ENCODE measurements at regions not wholly inside any gene's neighbourhood (a gene's known extent, or its start where the extent isn't known, plus 50 kb on each side); places are given as distances from the start of the nearest gene placed in this dataset.

DNA sequence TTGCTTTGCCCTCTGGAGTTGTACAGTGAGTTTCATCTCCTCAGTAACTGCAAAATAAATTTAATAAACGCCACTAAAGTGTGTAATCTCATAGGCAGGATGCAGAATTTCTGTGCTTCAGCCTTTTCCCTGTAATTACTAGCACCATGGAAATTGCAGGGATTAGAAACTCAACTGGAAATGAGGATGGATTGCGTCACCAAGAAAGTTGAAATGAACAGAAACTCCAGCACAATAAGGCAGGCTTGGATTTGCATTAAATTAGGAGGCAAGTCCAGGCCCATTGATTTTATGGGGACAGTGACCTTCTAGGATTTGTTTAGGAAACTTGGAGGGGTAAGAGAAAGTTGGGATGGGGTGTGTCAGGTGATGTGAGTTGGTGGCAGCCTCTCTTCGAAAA lies 197.5 kb downstream of the PTPRU start:
- Histone ChIP-seq H3F3A (ENCODE audit: control insufficient read depth, insufficient read depth) (no peaks in the 10 kb centered on the region), H3K4me2 (ENCODE audit: low read length) (no peak overlapping the region), H4K20me1 (ENCODE audit: control insufficient read depth, insufficient read depth, low read depth, low read length) (no peaks in the 10 kb centered on the region), H3K79me2 (ENCODE audit: control insufficient read depth, low read length) (no peaks in the 10 kb centered on the region), H3K4me1 (ENCODE audit: control insufficient read depth, low read length) (no peaks in the 10 kb centered on the region), H3K9me3 (ENCODE audit: control insufficient read depth, insufficient read depth, low read length) (no peaks in the 10 kb centered on the region), H3K4me3 (ENCODE audit: low read length) (no peak overlapping the region), H3K27me3 (ENCODE audit: control insufficient read depth, low read length) (peaks cover 7% of the 10 kb centered on the region), H3K27ac (ENCODE audit: low read depth, low read length) (no peak overlapping the region), H3K36me3 (ENCODE audit: control insufficient read depth, low read length) (no peaks in the 10 kb centered on the region), H3K9me2 (replicated peaks; ENCODE audit: control insufficient read depth, low read length) (no peaks in the 10 kb centered on the region)
- no peak for TF ChIP-seq EZH2phosphoT487 (IDR thresholded peaks at IDR 0.05; ENCODE audit: borderline replicate concordance, low read length)
- TF ChIP-seq, protein P1, sequence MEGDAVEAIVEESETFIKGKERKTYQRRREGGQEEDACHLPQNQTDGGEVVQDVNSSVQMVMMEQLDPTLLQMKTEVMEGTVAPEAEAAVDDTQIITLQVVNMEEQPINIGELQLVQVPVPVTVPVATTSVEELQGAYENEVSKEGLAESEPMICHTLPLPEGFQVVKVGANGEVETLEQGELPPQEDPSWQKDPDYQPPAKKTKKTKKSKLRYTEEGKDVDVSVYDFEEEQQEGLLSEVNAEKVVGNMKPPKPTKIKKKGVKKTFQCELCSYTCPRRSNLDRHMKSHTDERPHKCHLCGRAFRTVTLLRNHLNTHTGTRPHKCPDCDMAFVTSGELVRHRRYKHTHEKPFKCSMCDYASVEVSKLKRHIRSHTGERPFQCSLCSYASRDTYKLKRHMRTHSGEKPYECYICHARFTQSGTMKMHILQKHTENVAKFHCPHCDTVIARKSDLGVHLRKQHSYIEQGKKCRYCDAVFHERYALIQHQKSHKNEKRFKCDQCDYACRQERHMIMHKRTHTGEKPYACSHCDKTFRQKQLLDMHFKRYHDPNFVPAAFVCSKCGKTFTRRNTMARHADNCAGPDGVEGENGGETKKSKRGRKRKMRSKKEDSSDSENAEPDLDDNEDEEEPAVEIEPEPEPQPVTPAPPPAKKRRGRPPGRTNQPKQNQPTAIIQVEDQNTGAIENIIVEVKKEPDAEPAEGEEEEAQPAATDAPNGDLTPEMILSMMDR (IDR thresholded peaks at IDR 0.05; ENCODE audit: low read depth, low read length, poor library complexity, severe bottlenecking) = no peak

DNA sequence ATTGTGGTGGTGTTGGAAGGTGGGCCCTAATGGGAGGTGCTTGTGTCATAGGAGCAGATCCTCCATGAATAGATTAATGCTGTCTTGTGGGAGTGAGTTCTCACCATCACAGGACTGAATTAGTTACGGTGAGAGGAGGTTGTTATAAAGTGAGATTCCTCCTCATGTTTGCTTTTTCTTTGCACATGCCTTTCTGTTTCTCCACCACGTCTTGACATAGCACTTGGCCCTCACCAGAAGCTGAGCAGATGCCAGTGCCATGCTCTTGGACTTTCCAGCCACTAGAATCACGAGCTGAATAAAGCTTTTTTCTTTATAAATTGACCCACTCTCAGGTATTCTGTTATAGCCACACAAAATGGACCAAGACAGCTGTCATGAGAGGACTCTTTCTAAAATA lies 194.8 kb downstream of the PTPRU start:
- H3K4me3 ChIP-seq (ENCODE audit: low read length) = no peak overlapping the region
- TF ChIP-seq, protein P1 (IDR thresholded peaks at IDR 0.05; ENCODE audit: low read depth, low read length, poor library complexity, severe bottlenecking) = no peak
- no peak for TF ChIP-seq EZH2phosphoT487 (IDR thresholded peaks at IDR 0.05; ENCODE audit: borderline replicate concordance, low read length)
- no peak overlapping the region for H3K27ac ChIP-seq (ENCODE audit: low read depth, low read length)
- no peaks in the 10 kb centered on the region for H3K36me3 ChIP-seq (ENCODE audit: control insufficient read depth, low read length)
- no peaks in the 10 kb centered on the region for H3K9me3 ChIP-seq (ENCODE audit: control insufficient read depth, insufficient read depth, low read length)
- H3K4me2 ChIP-seq (ENCODE audit: low read length) = no peak overlapping the region
- H3K27me3 ChIP-seq (ENCODE audit: control insufficient read depth, low read length) = no peaks in the 10 kb centered on the region; the same call in 1 of the 2 replicates
- H3K79me2 ChIP-seq (ENCODE audit: control insufficient read depth, low read length) = no peaks in the 10 kb centered on the region
- H3K9me2 ChIP-seq (replicated peaks; ENCODE audit: control insufficient read depth, low read length) = no peaks in the 10 kb centered on the region
- no peaks in the 10 kb centered on the region for H3K4me1 ChIP-seq (ENCODE audit: control insufficient read depth, low read length)
- H4K20me1 ChIP-seq (ENCODE audit: control insufficient read depth, insufficient read depth, low read depth, low read length) = no peaks in the 10 kb centered on the region
- no peaks in the 10 kb centered on the region for H3F3A ChIP-seq (ENCODE audit: control insufficient read depth, insufficient read depth)

DNA sequence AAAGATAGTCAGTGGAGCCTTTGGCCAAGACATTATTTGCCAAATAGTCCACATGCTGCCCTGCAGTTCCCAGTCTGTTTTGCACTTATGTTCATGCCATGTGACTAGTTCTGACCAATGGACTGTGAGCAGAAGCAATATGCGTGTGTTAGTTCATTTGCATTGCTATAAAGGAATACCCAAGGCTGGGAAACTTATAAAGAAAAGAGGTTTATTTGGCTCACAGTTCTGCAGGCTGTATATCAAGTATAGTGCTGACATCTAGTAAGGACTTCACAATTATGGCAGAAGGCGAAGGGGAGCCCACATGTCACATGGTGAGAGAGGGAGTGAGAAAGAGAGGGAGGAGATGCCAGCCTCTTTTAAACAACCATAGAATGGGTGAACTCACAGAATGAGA lies 193.3 kb downstream of the PTPRU start:
- Histone ChIP-seq H3F3A (ENCODE audit: control insufficient read depth, insufficient read depth) (no peaks in the 10 kb centered on the region), H3K36me3 (ENCODE audit: control insufficient read depth, low read length) (no peaks in the 10 kb centered on the region), H3K27ac (ENCODE audit: low read depth, low read length) (no peak overlapping the region), H3K27me3 (ENCODE audit: control insufficient read depth, low read length) (no peaks in the 10 kb centered on the region; the same call in 1 of the 2 replicates), H3K9me2 (replicated peaks; ENCODE audit: control insufficient read depth, low read length) (no peaks in the 10 kb centered on the region), H3K4me2 (ENCODE audit: low read length) (no peak overlapping the region), H4K20me1 (ENCODE audit: control insufficient read depth, insufficient read depth, low read depth, low read length) (no peaks in the 10 kb centered on the region), H3K4me3 (ENCODE audit: low read length) (no peak overlapping the region), H3K79me2 (ENCODE audit: control insufficient read depth, low read length) (no peaks in the 10 kb centered on the region), H3K9me3 (ENCODE audit: control insufficient read depth, insufficient read depth, low read length) (no peaks in the 10 kb centered on the region), H3K4me1 (ENCODE audit: control insufficient read depth, low read length) (no peaks in the 10 kb centered on the region)
- TF ChIP-seq, protein P1 (IDR thresholded peaks at IDR 0.05; ENCODE audit: low read depth, low read length, poor library complexity, severe bottlenecking) = no peak
- no peak for TF ChIP-seq EZH2phosphoT487 (IDR thresholded peaks at IDR 0.05; ENCODE audit: borderline replicate concordance, low read length)
